GM21825 (cell line): ENCODE measurements at regions not wholly inside any gene's neighbourhood (a gene's known extent, or its start where the extent isn't known, plus 50 kb on each side); places are given as distances from the start of the nearest gene placed in this dataset.
"Not testable (repeated sequence)": the region's sequence is repeated elsewhere in the genome, so short reads cannot be mapped to it uniquely, and the experiment has no call there.

ENCODE experiments used
- ATAC-seq: cut with Tn5 transposase; IDR thresholded peaks from one replicate; pipeline ENCODE4 v1.9.1; 2021; ENCODE audit warnings: mild to moderate bottlenecking, moderate library complexity; ENCODE audit not compliant: unreplicated experiment

DNA sequence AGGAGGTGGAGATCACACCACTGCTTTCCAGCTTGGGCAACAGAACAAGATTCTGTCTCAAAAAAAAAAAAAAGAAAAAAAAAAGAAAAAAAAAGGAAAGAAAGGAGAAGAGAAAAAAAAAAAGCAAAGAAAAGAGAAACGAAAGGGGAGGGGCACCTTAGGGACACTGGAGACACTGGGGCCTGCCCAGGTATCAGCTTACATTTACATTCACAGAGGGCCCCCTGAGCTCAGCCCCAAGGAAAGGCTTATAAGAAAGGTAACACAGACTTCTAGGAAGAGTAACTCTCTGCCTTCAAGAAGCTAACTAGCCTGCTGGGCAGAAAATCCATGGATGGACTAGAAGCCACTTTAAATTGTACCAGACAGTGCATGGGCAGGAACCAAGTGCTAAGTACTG is 108.8 kb downstream of the NPY start:
- no peak for ATAC-seq

- ATAC-seq: no peak
Measured at GRCh38 chr7:24395512-24395911, 111.5 kb downstream of the NPY start.

- not testable (repeated sequence) for ATAC-seq
Measured at GRCh38 chr7:24396387-24396786, 112.4 kb downstream of the NPY start.

DNA sequence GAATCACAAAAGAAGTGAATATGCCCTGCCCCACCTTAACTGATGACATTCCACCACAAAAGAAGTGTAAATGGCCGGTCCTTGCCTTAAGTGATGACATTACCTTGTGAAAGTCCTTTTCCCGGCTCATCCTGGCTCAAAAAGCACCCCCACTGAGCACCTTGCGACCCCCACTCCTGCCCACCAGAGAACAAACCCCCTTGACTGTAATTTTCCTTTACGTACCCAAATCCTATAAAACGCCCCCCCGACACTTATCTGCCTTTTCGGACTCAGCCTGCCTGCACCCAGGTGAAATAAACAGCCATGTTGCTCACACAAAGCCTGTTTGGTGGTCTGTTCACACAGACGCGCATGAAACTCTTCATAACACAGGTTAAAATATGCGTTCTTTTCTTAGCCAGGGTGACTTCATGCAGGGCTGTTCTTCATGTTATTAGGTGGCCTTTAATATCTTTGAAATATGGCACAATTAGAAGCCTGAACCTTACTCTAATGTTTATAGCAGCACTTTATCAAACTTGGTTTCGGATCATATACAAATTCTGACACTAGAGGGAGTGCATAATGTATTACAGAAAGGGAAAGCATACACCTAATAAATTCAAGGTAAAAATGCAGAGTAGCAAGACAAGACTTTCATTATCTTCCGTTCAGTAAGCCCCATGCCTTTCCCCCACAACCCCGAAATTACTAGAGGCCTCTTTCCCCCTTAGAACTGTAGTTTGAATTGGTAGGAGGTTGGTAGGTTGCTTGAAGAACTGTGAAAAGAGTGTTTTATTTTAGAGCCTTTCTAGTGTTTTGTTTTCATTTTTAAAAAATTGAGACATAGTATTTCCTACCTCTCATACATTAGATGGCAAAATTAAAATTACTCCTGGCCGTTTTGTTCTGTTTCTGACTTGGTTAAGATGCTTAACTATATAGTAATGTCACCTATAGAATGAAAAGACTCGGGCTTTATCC is 117.9 kb downstream of the NPY start:
- no peak for ATAC-seq

DNA sequence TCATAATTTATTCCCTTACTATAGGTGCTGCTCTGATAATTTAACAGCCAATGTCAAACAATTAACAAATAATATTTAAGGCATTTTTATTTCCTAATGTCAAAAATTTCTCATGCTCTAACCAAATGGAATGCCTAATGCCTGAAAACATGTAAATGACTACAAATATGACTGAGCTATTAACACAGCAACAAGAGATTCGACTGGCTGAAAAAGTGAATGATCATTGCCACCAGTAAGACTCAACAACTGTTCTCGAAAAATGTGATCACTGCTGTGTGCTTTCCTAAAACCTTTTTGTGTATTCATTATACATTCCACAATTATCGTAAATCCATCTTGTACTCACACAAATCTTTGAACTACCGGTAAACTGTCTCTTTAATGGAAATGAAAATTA is 118.7 kb downstream of the NPY start:
- ATAC-seq: no peak

GRCh38 chr7:24403557-24403956 is 119.6 kb downstream of the NPY start:
- no peak for ATAC-seq

- ATAC-seq: no peak
Measured at GRCh38 chr7:24404315-24404714, 120.3 kb downstream of the NPY start.

GRCh38 chr7:24405002-24405401 is 121.0 kb downstream of the NPY start:
- no peak for ATAC-seq

GRCh38 chr7:24406053-24406788 is 122.2 kb downstream of the NPY start:
- no peak for ATAC-seq

DNA sequence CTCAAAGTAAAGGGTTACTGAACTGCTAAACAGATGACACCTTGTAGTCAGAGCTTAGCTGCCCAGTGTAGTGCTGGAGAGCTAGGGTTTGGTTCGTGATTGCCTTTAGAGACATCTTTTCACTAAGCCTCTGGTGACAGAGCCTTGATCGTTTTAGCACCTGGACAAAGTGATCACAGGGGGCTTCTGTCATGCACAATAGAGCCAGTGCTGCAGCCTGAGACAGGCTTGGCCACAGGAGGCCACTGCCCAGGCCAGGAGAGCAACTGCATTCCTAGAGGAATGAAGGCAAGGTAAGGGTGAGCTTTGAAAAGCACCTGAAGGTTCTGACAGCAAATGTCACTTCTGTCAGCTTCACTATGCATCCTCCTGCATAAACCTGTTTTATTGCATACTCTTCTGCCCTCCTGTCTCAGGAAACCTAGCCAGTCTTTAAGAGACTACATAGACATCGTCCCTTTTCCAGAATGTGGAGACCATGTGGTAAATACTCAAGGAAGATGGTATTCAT is 122.9 kb downstream of the NPY start:
- no peak for ATAC-seq

DNA sequence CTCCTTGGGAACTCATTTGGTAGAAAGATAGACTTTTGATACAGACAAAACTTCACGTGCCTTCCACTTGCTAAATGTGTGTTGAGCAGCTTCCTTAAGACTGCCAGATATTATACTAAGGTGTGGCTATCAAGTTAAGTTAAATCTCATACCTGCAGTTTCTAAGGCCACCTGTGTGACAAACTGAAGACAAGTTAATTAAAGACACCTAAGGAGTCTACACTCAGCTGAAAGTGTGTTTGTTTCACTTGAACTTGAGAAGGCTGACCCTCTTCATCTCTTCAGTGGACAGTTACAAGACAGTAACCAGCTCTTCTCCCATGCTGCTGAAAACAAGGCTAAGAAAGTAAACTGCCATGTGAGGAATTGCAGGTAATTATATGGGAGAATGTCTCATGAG is 124.0 kb downstream of the NPY start:
- no peak for ATAC-seq

DNA sequence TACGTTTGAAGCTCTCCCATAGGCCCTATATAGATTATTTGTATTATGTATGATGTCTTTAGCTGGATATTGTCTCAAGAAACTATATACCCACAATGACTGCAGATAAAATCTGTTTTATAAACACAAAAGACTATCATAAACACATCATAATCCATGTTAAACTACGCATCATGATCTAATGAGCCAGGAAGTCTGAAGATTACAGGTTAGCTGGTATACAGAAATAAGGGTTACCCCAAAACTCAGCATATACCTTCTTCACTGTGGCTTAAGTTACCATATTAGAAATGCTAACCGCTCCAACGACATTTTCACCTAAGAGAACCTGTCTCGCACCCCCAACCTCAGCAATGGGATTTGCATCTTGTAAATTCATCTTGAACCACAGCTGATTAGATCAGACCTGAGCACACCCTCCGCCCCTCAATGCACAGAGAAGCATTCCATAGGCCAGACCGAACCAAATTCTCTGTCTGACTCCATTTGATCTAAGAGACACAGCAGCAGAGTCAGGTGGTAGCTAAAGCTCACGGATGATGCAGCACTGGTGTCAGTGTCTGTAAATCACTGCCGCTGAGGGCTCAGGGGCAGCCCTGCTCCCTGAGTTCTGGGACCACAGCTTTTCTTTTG is 124.9 kb downstream of the NPY start:
- ATAC-seq: no peak

GRCh38 chr7:24409431-24410024 is 125.5 kb downstream of the NPY start:
- no peak for ATAC-seq

- ATAC-seq: no peak
Measured at GRCh38 chr7:24411226-24411625, 127.2 kb downstream of the NPY start.

GRCh38 chr7:24417526-24418120 is 133.6 kb downstream of the NPY start:
- no peak for ATAC-seq

GRCh38 chr7:24419077-24419476 is 135.1 kb downstream of the NPY start:
- no peak for ATAC-seq

- no peak for ATAC-seq
Measured at GRCh38 chr7:24419511-24419910, 135.5 kb downstream of the NPY start.

- ATAC-seq: no peak
Measured at GRCh38 chr7:24422441-24423010, 138.5 kb downstream of the NPY start.

DNA sequence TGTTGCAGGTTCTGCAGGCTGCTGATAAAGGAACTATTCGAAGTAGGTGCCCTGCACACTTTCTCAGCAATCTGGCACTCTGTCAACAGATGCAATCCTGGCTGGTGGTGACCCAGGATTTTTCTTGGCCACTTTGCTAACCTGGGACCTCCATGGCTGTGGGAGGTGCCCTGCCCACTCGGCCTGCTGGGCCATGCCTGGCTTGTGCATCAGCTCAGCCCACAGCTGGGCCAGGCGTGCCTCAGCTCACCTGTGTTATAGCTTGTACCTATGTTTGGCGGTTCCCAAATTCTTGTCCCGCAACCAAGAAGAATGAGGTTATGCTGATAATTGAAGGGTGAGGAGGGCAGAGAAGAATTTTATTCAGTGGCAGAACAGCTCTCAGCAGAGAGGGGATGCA is 141.7 kb downstream of the NPY start:
- ATAC-seq: no peak

DNA sequence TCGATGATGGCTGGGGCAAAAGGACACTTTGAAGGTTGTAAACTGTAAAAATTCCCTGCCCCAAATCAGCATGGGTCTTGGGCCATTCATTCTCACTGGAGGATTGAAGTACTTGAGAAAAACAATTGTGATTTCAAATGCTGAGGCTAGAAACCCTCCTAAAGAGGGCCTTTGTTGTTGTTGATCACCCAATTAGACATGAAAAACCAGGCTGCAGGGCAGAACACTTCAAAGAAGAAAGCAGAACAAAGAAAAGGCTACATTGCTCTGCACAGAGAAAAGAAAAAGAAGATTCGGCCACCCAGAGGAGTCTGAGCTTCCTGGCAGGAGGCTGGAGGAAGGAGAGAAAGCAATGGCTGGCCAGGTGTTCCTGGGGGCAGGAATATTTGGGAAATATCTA is 143.1 kb downstream of the NPY start:
- no peak for ATAC-seq
